CD4-positive, alpha-beta T cell treated with Interleukin-21 for 1 hour (primary cell): ENCODE measurements at regions not wholly inside any gene's neighbourhood (a gene's known extent, or its start where the extent isn't known, plus 50 kb on each side); places are given as distances from the start of the nearest gene placed in this dataset.
"Not testable (repeated sequence)": the region's sequence is repeated elsewhere in the genome, so short reads cannot be mapped to it uniquely, and the experiment has no call there.

ENCODE experiments used
- DNase-seq: peaks from one replicate; pipeline ENCODE4 v3.0.0-alpha.2; 2020

DNA sequence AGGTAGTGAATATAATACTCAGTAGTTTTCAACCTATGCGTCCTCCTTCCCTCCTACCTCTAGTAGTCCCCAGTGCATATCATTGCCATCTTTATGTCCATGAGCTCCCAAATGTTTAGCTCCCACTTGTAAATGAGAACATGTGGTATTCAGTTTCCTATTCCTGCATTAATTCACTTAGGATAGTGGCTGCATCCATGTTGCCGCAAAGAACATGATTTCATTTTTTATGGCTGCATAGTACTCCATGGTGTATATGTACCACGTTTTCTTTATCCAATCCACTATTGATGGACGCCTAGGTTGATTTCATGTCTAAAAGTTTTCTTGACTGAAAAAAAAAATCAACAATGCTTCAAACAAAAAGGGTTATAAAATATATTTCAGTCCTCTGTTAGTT, 303.4 kb upstream of the SGCG start:
- DNase-seq: no peak

DNA sequence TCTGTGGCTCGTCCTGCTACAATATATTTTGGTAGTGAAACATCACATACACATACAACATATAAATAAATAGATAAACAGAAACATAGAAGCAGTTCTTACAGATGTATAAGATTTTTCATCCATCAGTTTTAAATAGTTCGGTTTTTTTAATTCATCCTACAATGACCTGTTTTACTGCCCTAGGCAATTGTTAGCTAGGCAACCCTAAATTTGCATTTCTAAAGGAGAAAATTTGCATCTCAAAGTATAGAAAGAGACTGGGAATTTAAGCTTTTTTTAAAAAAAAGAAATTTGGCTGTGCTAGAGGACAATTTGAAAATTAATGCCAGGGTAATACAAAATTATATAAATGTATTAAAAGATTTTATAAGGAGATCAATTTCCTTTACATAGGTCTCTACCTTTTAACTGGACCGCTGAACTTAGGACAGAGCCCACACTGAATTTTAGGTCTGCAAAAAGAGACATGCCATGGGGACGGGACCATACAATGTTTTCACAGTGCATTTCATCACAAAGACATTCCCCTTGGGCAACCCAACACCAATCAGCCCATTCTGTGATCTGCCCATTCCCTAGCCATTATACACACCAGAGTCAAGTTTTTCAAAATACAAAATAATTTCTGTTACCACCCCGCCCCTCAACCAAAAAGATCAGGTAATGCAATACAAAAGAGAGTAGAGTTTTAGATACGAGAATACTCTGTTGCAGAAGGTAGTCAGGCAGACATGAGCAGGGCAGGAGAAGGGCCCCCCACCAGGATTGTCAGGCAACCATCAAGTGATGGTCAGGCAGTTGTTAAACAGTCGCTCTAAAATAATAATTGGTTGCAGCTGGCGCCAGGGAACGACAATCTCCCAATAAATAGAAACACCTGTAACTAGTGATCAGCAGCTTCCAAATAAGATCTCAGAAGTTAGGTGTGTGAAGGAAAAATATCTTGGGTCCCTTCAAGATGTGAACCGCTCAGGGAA, 299.7 kb upstream of the SGCG start:
- DNase-seq: no peak

DNA sequence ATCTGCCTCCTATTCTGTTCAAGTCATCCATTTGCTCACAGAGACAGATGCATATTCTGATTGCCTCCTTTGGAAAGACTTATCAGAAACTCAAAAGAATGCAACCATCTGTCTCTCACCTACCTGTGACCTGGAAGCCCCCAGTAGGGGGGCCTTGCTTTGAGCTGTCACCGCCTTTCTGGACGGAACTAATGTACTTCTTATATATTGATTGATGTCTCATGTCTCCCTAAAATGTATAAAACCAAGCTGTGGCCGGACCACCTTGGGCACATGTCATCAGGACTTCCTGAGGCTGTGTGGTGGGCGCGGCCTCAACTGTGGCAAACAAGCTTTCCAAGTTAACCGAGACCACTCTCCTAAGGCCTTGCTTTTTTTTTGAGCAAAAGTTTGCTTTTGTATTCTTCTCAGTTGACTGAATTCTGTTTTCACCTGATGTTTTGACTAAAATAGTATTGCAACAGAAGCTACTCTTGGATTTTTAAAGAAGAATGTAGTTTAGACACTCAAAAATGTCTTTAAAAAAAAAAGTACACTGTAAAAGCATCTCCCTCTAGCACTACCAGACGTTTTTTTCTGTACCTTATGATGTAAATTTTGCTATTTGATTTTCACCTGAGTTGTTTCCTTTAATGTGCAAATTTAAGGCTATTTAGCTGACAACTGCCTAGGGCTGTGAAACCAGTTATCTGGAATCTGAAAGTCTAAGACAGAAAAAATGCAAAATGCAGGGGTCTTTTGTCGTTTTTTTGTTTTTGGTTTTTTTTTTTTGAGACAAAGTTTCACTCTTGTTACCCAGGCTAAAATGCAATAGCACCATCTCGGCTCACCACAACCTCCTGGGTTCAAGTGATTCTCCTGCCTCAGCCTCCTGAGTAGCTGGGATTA, 298.8 kb upstream of the SGCG start:
- not testable (repeated sequence) for DNase-seq

DNA sequence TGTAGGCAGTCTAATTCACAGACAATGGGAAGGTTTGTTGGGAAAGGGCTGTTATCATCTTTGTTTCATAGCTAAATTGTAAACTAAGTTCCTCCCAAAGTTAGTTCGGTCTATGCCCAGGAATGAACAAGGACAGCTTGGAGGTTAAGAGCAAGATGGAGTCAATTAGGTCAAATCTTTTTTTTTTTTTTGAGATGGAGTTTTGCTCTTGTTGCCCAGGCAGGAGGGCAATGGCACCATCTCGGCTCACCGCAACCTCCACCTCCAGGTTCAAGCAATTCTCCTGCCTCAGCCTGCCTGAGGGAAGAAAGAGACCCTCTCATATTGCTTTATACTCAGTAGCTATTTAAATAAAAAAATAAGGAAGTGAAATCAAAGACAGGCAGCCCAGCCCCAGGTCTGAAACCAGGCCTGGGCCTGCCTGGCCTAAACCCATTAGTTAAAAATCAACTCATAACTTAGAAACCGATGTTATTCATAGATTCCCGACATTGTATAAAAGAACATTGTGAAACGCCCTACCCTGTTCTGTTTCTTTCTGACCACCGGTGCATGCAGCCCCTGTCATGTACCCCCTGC, 297.4 kb upstream of the SGCG start:
- no peak for DNase-seq

DNA sequence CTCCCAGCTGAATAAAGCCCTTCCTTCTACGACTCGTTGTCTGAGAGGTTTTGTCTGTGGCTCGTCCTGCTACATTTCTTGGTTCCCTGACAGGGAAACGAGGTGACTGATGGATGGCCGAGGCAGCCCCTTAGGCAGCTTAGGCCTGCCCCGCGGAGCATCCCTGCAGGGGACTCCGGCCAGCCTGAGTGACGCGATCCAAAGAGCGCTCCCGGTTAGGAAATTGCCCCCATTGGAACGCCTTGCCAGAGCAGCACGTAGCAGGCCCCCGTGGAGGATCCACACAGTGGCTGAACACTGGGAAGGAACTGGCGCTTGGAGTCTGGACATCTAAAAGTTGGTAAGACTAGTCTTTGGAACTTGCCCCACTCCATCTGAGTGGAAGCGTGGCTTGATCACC, 296.8 kb upstream of the SGCG start:
- no peak for DNase-seq

DNA sequence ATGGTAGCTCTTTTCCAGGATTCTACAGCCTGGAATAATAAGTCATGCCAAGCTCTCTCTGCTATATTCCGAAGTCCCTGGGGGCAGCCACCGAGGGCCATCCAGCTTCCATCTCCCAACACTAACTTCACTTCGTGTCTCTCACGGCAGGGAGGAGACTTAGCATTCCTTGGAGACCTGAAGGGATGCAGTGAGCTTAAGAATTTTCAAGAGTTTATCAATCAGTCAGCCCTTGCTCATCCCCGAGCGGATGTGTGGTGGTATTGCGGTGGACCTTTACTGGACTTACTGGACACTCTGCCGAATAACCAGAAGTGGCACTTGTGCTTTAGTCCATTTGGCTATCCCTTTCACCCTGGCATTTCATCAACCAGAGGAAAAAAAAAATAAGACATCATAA, 294.7 kb upstream of the SGCG start:
- DNase-seq: not testable (repeated sequence)

DNA sequence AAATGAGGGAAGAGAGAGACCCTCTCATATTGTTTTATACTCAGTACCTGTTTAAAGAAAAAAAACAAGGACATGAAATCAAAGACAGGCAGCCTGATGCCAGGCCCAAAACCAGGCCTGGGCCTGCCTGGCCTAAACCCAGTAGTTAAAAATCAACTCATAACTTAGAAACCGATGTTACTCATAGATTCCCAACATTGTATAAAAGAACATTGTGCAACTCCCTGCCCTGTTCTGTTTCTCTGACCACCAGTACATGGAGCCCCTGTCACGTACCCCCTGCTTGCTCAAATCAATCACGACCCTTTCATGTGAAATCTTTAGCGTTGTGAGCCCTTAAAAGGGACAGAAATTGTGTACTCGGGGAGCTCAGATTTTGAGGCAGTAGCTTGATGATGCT, 291.4 kb upstream of the SGCG start:
- not testable (repeated sequence) for DNase-seq

DNA sequence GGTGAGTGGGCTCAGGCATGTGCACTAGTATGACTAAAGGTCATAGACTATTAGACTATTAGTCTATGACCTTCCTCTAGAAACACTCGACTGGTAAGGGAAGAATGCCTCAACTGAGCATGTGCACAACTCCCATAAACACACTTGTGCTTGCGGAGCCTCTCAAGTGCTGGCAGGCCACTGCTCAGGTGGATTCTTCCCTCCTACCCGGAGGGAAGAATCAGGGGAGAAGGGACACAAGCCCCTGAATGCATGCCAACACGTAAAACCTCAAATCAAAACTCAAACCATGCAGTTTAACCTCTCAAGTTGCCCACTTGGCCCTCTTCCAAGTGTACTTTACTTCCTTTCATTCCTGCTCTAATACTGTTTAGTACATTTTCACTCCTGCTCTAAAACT, 287.6 kb upstream of the SGCG start:
- DNase-seq: no peak

DNA sequence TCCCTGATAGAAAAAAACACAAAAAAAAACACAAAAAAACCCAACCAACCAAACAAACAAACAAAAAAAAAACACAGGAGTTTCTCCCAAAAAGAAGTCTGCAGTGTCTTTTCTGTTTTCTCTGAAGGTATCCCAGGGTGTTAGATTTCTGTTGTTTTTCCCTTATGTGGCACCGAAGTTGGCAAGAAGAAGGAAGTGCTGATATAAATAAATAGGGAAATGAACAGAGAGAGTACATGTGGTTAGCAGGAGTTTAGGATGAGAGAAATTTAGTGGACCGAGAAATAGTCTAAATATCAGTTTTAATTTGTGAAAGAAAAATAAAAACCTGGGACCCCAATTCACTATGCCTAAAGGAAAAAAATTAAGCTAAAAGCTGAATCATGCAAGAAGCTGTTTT, 287.0 kb upstream of the SGCG start:
- no peak for DNase-seq

DNA sequence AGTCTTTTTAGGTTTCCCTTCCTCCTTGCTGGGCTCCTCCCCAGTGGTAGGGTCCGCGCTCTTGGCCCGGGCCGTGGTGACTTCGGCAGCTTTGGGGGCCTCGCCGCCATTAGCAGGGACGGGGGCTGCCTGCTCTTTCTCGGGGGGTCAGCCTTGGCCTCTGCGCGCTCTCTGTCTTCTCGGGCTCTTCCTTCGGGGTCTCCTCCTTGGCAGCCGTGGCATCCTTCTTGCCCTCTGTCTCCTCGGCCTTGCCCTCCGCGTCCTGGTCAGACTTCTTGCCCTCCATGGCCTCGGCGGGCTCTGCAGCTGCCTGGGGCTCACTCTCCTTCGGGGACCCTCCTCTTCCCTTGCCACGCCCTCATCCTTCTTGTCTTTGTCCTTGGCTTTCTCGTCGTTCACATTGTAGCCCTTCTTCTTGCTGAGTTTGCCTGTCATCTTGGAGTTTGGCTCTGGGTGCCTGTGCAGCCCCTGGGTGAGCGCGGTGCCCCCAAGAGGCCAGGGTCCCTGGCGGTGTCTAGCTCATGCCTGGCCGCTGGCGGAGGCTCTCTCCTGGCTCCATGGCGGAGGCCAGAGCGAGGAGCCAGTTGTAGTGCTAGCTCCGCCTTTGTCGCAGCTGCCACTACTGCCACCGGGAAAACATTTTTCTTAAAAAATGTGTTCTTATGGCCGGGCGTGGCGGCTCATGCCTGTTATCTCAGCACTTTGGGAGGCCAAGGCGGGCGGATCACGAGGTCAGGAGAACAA, 283.0 kb upstream of the SGCG start:
- DNase-seq: no peak

DNA sequence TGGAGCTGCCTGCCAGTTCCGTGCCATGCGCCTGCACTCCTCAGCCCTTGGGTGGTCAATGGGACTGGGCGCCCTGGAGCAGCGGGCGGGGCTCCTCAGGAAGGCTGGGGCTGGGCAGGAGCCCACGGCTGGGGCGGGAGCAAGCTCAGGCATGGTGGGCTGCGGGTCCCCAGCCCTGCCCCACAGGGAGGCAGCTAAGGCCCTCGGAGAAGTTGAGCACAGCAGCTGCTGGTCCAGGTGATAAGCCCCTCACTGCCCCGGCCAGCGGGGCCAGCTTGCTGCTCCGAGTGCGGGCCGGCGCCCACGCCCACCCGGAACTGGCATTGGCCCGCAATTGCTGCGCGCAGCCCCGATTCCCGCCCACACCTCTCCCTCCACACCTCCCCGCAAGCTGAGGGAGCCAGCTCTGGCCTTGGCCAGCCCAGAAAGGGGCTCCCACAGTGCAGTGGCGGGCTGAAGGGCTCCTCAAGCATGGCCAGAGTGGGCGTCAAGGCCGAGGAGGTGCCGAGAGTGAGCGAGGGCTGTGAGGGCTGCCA, 280.3 kb upstream of the SGCG start:
- DNase-seq: not testable (repeated sequence)

DNA sequence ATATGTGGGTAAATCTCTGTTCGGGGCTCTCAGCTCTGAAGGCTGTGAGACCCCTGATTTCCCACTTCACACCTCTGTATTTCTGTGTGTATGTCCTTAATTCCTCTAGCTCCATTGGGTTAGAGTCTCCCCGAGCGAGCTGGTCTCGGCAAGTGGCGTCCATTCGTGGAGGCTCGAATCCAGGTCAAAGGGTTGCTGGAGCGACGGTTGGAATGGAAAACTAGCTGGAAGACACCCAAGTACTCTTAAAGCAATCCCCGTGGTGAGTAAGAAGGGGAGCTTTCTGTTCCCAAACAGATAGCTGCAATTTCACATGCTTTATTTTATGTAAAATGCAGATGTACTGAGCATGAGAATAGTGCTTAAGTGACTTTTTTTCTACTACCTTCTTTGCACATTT, 277.5 kb upstream of the SGCG start:
- no peak for DNase-seq

DNA sequence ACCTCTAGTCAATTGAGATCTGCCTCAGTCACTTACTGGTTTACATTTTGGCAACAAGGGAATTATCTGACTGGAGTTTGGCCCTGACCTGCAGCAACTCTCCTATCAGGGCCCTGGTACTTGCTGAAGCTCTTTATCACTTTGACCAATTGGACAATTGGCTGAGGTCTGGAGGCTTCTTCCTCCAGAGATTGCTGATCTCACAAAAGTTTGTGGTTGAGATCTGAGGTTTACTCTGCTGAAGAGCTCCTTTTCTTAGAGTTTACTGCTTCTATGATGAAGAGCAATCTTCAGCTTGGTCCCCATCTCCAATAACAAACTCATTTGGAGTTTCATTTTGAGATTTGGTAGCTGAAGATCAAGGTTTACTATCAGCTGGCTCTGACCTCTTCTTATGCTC, 276.9 kb upstream of the SGCG start:
- no peak for DNase-seq

DNA sequence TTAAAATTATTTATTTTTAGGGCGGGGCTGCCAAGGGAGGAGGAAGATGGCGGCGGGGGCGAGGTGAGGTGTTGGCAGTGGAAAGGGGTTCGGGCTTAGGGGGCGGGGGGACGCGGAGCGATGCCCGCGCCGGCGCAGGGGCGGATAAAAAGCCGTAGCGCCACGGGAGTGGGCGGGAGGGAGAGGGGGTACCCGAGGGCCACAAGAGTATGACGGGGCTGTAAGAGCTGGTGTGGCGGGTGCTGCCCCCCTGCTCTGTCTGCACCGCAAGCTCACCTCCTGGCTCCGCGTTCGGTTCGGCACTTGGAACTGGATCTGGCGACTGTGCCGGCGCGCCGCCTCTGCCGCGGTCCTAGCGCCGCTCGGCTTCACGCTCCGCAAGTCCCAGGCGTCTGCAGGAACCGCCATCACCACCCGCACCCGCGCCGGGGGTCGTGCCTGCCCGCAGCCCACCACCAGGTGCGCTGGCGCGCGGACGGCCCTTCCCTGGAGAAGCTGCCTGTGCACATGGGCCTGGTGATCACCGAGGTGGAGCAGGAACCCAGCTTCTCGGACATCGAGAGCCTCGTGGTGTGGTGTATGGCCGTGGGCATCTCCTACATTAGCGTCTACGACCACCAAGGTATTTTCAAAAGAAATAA, 265.2 kb upstream of the SGCG start:
- DNase-seq: no peak

DNA sequence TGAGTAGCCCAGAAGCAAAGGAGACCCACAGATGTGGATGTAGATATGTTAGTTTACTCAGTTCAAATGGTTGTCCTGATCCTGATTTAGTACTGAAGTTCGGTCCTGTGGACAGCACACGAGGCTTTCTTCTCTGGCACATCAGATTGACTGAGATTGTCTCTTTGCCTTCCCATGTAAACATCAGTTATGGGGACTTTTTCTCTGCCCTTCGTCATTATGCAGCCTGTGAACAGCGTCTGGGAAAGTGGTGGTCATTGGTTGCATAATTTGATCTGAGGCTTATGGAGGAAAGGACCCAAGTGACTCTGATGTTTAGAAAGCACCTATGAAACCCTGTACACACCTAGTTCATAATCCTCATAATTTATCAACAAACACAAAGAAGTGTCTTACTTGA, 264.5 kb upstream of the SGCG start:
- DNase-seq: not testable (repeated sequence)

DNA sequence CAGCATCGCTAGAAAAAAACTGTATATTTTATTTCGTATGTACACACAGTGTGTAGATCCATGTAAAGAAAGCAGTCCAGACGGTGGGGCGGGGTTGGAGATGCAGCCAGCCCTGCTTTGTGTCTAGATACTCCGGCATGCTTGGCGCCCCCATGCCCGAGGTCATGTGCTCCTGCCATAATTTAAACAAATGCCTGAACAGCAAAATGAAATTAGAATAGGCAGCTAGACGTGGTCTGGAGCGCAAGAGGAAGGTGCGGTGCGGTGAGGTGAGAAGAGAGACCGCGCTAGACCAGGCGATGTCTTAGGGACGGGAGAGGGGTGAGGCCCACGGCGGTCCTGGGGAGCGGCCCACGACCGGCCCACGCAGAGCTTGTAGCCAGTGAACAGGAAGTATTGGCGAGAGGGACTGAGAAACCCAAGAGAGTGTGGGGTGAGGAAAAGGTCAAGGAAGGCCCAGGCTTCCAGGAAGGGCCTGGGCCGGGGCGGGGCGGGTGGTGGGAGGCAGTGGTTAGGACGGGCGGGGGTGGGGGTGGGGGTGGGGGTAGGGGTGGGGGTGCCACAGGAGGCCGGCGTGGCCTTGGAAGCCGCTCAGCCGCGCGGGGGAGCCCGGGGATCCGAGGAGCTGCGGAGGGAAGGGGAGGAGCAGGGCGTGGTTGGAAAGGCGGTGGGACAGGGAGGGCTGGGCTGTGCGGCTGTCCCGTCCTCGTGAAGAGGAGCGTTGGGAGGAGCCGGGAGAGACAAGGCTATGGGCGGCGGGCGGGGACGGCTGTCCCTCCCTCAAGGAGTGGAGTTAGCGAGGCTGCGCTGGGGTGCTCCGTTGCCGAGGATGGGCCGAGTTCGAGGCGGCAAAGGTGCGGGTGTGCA, 254.7 kb upstream of the SGCG start:
- no peak for DNase-seq

DNA sequence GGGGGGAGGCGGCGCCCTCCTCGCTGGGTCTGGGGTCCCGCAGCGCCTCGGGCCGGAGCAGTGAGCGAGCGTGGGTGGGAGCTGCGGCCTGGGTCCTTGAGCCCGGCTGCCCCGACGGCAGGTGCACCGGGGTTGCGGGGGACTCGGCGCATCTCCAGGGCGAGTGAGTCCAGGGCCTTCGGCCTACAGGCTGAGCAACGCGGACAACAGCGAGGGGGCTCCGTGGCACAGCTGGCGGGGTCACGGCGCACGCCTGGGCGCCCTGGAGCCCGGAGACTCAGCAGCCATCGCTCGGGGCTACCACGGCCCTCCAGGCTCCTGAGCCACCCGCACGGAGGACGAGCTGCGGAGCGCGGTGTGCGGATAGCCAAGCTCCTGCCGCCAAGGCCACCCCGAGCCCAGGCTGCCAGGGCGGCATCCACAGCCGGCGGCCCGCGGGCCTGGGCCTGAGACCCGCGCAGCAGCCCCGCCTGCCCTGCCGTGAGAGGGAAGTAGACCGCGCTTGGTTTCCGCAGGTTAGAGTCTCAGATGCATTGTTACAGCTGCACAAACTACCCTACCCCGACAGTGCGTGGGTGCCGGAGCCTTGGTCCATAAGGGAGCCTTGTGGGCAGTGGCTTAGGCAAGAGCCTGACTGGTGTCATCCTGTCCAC, 253.9 kb upstream of the SGCG start:
- DNase-seq: no peak

DNA sequence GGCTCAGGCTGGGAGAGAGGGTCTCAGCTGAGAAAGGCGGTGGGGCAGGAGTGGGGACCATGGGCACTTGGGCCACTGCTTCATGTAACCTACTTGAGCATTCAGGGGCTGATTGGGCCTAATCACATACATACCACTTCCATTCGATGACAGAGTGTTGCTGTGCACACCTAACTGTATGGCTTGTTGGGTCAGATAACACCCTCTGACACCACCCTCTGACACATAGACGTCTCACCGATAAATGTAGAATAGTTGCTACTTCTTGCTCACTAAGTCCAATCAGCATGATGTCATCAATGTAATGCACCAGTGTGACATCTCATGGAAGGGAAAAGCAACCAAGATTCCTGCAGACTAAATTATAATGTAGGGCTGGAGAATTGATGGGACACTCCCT, 252.9 kb upstream of the SGCG start:
- not testable (repeated sequence) for DNase-seq

DNA sequence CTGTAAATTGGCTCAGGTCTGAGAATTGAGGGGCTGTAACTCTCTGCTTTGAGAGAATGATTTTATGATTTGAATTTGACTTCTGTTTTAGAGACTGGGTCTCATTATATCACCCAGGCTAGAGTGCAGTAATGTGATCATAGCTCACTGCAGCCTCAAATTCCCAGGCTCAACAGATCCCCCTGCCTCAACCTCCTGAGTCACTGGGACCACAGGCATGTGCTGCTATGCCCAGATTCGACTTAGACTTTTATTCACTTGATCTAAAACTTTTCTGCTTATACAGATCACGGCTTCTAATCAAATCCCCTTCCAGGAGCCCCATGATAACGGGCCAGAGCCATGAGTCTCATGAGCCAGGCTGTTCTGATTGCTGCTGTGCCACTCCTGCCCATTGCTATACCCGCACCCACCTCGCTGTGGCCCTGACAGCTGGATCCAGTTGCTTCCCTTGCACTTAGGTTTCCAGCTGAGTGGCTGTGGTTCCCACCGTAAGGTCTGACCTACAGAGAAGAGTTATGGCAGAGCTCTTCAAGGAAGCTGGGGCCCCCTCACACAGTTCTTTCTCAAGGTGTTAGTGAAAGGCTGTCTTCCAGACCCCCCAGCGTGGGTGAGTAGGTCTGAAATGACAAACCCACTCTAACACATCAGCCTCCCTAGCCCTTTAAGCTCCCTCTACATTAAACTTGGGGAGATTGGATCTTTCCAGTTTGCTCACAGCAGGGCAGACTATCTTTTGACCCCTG, 251.2 kb upstream of the SGCG start:
- no peak for DNase-seq

DNA sequence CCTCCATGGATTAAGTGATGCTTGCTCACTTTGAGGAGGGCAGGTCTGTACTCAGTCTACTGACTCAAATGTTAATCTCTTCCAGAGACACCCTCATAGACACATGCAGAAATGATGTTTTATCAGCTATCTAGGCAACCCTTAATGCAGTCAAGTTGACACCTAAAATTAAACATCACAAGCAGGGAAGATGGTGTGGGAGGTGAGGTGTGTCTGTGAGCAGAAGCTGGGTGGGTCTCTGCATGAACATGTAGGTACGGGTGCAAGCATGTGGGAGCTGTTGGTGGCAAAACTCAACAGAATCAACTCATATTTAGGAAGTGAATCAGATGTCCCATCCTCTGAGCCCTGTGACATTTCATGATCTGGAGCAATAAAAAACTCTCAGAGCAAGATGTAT, 249.2 kb upstream of the SGCG start:
- no peak for DNase-seq
